SH-SY5Y (cell line): ENCODE measurements at regions not wholly inside any gene's neighbourhood (a gene's known extent, or its start where the extent isn't known, plus 50 kb on each side); places are given as distances from the start of the nearest gene placed in this dataset.

Experiments
- GATA2 ChIP-seq: IDR thresholded peaks from 2 replicates; pipeline ENCODE4 v1.6.1; 2011; ENCODE audit warnings: mild to moderate bottlenecking, low read depth, low read length
- GATA3 ChIP-seq: IDR thresholded peaks from 2 replicates; pipeline ENCODE4 v1.6.1; 2011; ENCODE audit warnings: low read depth, mild to moderate bottlenecking, low read length, moderate library complexity

- TF ChIP-seq GATA3 (no peak), GATA2 (no peak)
These were observed 239.3 kb upstream of the PRICKLE1 start for GRCh38 chr12:42828836-42829235.
